ENCODE measurements at regions not wholly inside any gene's neighbourhood (a gene's known extent, or its start where the extent isn't known, plus 50 kb on each side); places are given as distances from the start of the nearest gene placed in this dataset.

- Histone ChIP-seq H2AFZ (no peak overlapping the region), H3K9me2 (ENCODE audit: insufficient read depth) (no peaks in the 10 kb centered on the region), H3K79me2 (replicated peaks; ENCODE audit: insufficient read depth) (no peaks in the 10 kb centered on the region), H3K4me3 (no peak overlapping the region), H3F3A (replicated peaks; ENCODE audit: low read depth) (no peaks in the 10 kb centered on the region), H3K4me1 (ENCODE audit: insufficient read depth) (no peaks in the 10 kb centered on the region), H3K36me3 (ENCODE audit: insufficient read depth) (no peaks in the 10 kb centered on the region), H3K4me2 (no peak overlapping the region), H4K20me1 (replicated peaks; ENCODE audit: insufficient read depth) (no peaks in the 10 kb centered on the region), H3K27ac (ENCODE audit: low read depth) (no peak overlapping the region), H3K27me3 (ENCODE audit: insufficient read depth) (no peaks in the 10 kb centered on the region)
- Mint-ChIP-seq H3K4me1 (peaks cover 4% of the 10 kb centered on the region; the same call in 2 of the 3 replicates), H3K4me3 (no peak overlapping the region), H3K27ac (no peak overlapping the region), H3K9me3 (peaks cover 3% of the 10 kb centered on the region; the same call in 1 of the 3 replicates), H3K36me3 (ENCODE audit: low read depth) (no peaks in the 10 kb centered on the region), H3K27me3 (ENCODE audit: insufficient read depth, low read depth, poor library complexity) (no peaks in the 10 kb centered on the region)
- TF ChIP-seq ZNF462 (CRISPR knock-in tag; IDR thresholded peaks at IDR 0.05) (no peak), POLR2AphosphoS5 (IDR thresholded peaks at IDR 0.05; ENCODE audit: low read depth) (no peak), REST (IDR thresholded peaks at IDR 0.05; ENCODE audit: unreplicated experiment) (no peak), EZH2 (IDR thresholded peaks at IDR 0.05; ENCODE audit: low read depth, unreplicated experiment) (no peak), STAT1 (IDR thresholded peaks at IDR 0.05; ENCODE audit: unreplicated experiment) (no peak), ETS1 (IDR thresholded peaks at IDR 0.05) (no peak), ZNF331 (CRISPR knock-in tag; IDR thresholded peaks at IDR 0.05; ENCODE audit: low read depth) (no peak), CTCF (conservative IDR thresholded peaks at IDR 0.05; ENCODE audit: low read depth in 2 of 2) (no peak)
- ATAC-seq (no peak), DNase-seq (ENCODE audit: low spot score) (no peak)
Observed at GRCh38 chr15:87781959-87782625, 474.4 kb downstream of the NTRK3 start.
